ENCODE measurements at regions not wholly inside any gene's neighbourhood (a gene's known extent, or its start where the extent isn't known, plus 50 kb on each side); places are given as distances from the start of the nearest gene placed in this dataset.

GRCh38 chr4:181971411-181971810 lies 271.8 kb upstream of the TENM3 start:
- Histone ChIP-seq H3K4me3 (ENCODE audit: low read length in 3 of 3) (no peak overlapping the region), H3K36me3 (ENCODE audit: control insufficient read depth in 2 of 3, insufficient read depth in 3 of 3, low read length in 3 of 3) (no peaks in the 10 kb centered on the region), H3K9me3 (ENCODE audit: control insufficient read depth in 2 of 3, insufficient read depth in 1 of 3, low read length in 3 of 3) (no peaks in the 10 kb centered on the region), H3K9ac (ENCODE audit: low read length in 3 of 3) (no peak overlapping the region), H3K4me1 (ENCODE audit: control insufficient read depth in 2 of 3, insufficient read depth in 2 of 3, low read depth in 1 of 3, low read length in 3 of 3) (no peaks in the 10 kb centered on the region), H3K27me3 (ENCODE audit: control insufficient read depth, insufficient read depth, low read length) (no peaks in the 10 kb centered on the region), H3K27ac (ENCODE audit: low read depth in 2 of 2, low read length in 2 of 2) (no peak overlapping the region)
- intact Hi-C loops (cut with DNase I): no loop called here
- no peak for TF ChIP-seq CTCF (IDR thresholded peaks at IDR 0.05; ENCODE audit: borderline replicate concordance, extremely low read depth, insufficient read depth)
- FAIRE-seq: no peak
- DNase-seq: no peak

DNA sequence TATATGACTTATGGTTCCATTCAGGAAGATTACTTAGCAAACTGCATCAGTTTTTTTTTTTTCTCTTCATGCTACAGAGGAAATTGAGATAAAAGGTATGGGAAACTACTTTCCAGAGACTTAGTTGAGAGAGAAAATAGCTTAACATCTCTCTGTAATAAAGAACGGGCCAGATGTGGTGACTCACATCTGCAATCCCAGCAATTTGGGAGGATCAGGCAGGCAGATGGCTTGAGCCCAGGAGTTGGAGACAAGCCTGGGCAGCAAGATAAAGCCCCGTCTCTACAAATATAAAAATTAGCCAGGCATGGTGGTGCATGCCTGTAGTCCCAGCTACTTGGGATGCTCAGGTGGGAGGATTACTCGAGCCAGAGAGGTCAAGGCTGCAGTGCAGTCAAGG lies 271.2 kb upstream of the TENM3 start:
- no peak overlapping the region for H3K4me3 ChIP-seq (ENCODE audit: low read length in 3 of 3)
- H3K4me1 ChIP-seq (ENCODE audit: control insufficient read depth in 2 of 3, insufficient read depth in 2 of 3, low read depth in 1 of 3, low read length in 3 of 3): no peaks in the 10 kb centered on the region
- no peaks in the 10 kb centered on the region for H3K36me3 ChIP-seq (ENCODE audit: control insufficient read depth in 2 of 3, insufficient read depth in 3 of 3, low read length in 3 of 3)
- no peak for TF ChIP-seq CTCF (IDR thresholded peaks at IDR 0.05; ENCODE audit: borderline replicate concordance, extremely low read depth, insufficient read depth)
- intact Hi-C loops (cut with DNase I): no loop called here
- no peak for DNase-seq
- H3K27ac ChIP-seq (ENCODE audit: low read depth in 2 of 2, low read length in 2 of 2): no peak overlapping the region
- no peaks in the 10 kb centered on the region for H3K9me3 ChIP-seq (ENCODE audit: control insufficient read depth in 2 of 3, insufficient read depth in 1 of 3, low read length in 3 of 3)
- H3K27me3 ChIP-seq (ENCODE audit: control insufficient read depth, insufficient read depth, low read length): no peaks in the 10 kb centered on the region
- FAIRE-seq: no peak
- no peak overlapping the region for H3K9ac ChIP-seq (ENCODE audit: low read length in 3 of 3)

DNA sequence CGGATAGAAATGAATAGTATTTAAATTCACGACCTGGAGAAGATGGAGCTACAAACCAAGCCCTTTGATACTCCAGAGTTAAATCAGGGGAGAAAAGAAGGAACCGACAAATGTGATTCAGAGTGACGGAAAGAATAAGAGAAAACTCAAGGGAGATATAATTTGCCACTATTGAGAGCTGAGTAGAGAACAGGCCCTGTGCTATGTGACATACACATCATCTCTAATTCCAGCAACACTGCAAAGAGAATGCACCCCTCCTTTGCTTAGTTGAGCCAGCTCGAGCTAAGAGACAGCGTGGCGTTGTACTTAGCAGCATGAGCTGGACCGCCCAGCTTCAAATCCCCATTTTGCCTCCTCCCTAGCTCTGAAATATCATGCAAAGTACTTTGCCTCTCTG lies 266.4 kb upstream of the TENM3 start:
- TF ChIP-seq CTCF (IDR thresholded peaks at IDR 0.05; ENCODE audit: borderline replicate concordance, extremely low read depth, insufficient read depth): no peak
- intact Hi-C loops (cut with DNase I): no loop called here
- DNase-seq (no peak), FAIRE-seq (no peak)
- H3K9me3 ChIP-seq (ENCODE audit: control insufficient read depth in 2 of 3, insufficient read depth in 1 of 3, low read length in 3 of 3): no peaks in the 10 kb centered on the region
- no peak overlapping the region for H3K9ac ChIP-seq (ENCODE audit: low read length in 3 of 3)
- H3K4me1 ChIP-seq (ENCODE audit: control insufficient read depth in 2 of 3, insufficient read depth in 2 of 3, low read depth in 1 of 3, low read length in 3 of 3): no peaks in the 10 kb centered on the region
- no peaks in the 10 kb centered on the region for H3K27me3 ChIP-seq (ENCODE audit: control insufficient read depth, insufficient read depth, low read length)
- no peaks in the 10 kb centered on the region for H3K36me3 ChIP-seq (ENCODE audit: control insufficient read depth in 2 of 3, insufficient read depth in 3 of 3, low read length in 3 of 3)
- H3K4me3 ChIP-seq (ENCODE audit: low read length in 3 of 3): no peak overlapping the region
- no peak overlapping the region for H3K27ac ChIP-seq (ENCODE audit: low read depth in 2 of 2, low read length in 2 of 2)

DNA sequence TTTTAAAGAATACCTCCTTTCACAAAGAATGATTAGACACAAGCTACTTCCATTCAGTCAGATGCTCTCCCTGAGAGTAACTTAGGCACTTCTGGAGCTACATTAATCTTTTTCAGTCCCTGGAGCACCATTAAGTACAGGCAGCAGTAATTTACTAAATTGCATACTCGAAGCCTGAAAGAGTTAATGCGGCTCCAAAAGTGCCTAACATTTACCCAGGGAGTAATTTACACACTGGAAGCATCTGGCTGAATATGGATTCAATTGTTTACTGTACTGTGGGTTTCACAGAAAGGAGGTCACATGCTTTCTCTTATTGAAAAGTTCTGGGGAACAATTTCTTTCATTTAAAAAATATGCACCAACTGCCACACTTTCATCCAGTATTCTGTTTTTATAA lies 260.8 kb upstream of the TENM3 start:
- Histone ChIP-seq H3K4me3 (ENCODE audit: low read length in 3 of 3) (no peak overlapping the region), H3K27me3 (ENCODE audit: control insufficient read depth, insufficient read depth, low read length) (no peaks in the 10 kb centered on the region), H3K36me3 (ENCODE audit: control insufficient read depth in 2 of 3, insufficient read depth in 3 of 3, low read length in 3 of 3) (no peaks in the 10 kb centered on the region), H3K4me1 (ENCODE audit: control insufficient read depth in 2 of 3, insufficient read depth in 2 of 3, low read depth in 1 of 3, low read length in 3 of 3) (no peaks in the 10 kb centered on the region), H3K27ac (ENCODE audit: low read depth in 2 of 2, low read length in 2 of 2) (no peak overlapping the region), H3K9ac (ENCODE audit: low read length in 3 of 3) (no peak overlapping the region), H3K9me3 (ENCODE audit: control insufficient read depth in 2 of 3, insufficient read depth in 1 of 3, low read length in 3 of 3) (no peaks in the 10 kb centered on the region)
- FAIRE-seq (no peak), DNase-seq (no peak)
- intact Hi-C loops (cut with DNase I): no loop called here
- no peak for TF ChIP-seq CTCF (IDR thresholded peaks at IDR 0.05; ENCODE audit: borderline replicate concordance, extremely low read depth, insufficient read depth)

All from kidney (tissue), 13 donors.